Peyer's patch (tissue), 4 donors: ENCODE measurements at regions not wholly inside any gene's neighbourhood (a gene's known extent, or its start where the extent isn't known, plus 50 kb on each side); places are given as distances from the start of the nearest gene placed in this dataset.
A peak's percentile ranks its signal among the peaks of the same experiment; 100 is the strongest.
"Not testable (repeated sequence)": the region's sequence is repeated elsewhere in the genome, so short reads cannot be mapped to it uniquely, and the experiment has no call there.

Experiments used
- DNase-seq, 3 donors: peaks; one replicate each; pipeline ENCODE4 v3.0.0-alpha.2; 2017 to 2019
- H3K27ac ChIP-seq, 4 donors: fragments of 200-600 bp; sonication (generic); one replicate each; pipeline ENCODE4 v1.5.1; 2016 to 2019
- H3K27me3 ChIP-seq, 2 donors: fragments of 200-600 bp; sonication (generic); one replicate each; pipeline ENCODE4 v1.5.1; 2019
- H3K36me3 ChIP-seq, 3 donors: fragments of 200-600 bp; sonication (generic); one replicate each; pipeline ENCODE4 v1.5.1; 2016 to 2019
- H3K4me1 ChIP-seq, 4 donors: fragments of 200-600 bp; sonication (generic); one replicate each; pipeline ENCODE4 v1.5.1; 2016 to 2019
- H3K4me3 ChIP-seq, 4 donors: fragments of 200-600 bp; sonication (generic); 1 replicate in 3 of 4; 2 replicates in 1 of 4; pipeline ENCODE4 v1.5.1; 2016 to 2019; ENCODE audit warnings: mild to moderate bottlenecking in 1 of 4
- H3K9me3 ChIP-seq, 4 donors: fragments of 200-600 bp; sonication (generic); one replicate each; pipeline ENCODE4 v1.5.1; 2016 to 2019; ENCODE audit warnings: mild to moderate bottlenecking in 1 of 4
- POLR2A ChIP-seq, 2 donors: fragments of 450-650 bp; IDR thresholded peaks; one replicate each; pipeline ENCODE4 v1.5.1; 2017; ENCODE audit warnings: antibody characterized with exemption in 2 of 2, mild to moderate bottlenecking in 2 of 2, moderate library complexity in 2 of 2
- TF ChIP-seq, protein P1 (sequence below), 6 experiments: fragments of 450-650 bp in 4 of 6; fragments of 200-600 bp in 2 of 6; sonication (generic) in 1 of 6; IDR thresholded peaks; one replicate each; pipeline ENCODE4 v1.5.1; 2017 to 2019; ENCODE audit warnings: antibody characterized with exemption in 6 of 6, mild to moderate bottlenecking in 3 of 6, moderate library complexity in 1 of 6

DNA sequence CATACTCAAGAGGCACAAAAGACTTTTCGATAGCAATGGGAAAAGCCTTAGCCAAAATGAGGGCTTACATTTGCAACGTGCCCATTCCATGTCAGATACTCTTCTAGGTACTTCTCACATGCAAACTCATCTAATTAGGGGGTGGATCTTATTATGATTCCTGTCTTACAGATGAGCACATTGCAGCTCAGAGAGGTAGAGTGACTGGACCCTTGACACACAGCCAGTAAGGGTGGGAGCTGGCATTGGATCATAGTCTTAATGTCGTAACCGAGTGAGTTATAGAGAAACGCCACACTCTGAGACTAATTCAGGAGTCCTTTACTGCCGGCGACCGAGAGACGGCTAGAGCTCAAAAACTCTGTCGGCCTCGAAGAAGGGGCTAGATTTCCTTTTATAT, 78.8 kb upstream of the GRIN2A start:
- H3K27ac ChIP-seq, result no peak overlapping the region
- no peaks in the 10 kb centered on the region for H3K9me3 ChIP-seq
- H3K36me3 ChIP-seq, result no peaks in the 10 kb centered on the region
- no peaks in the 10 kb centered on the region for H3K27me3 ChIP-seq
- no peak overlapping the region for H3K4me3 ChIP-seq
- no peak for TF ChIP-seq POLR2A (IDR thresholded peaks at IDR 0.05)
- TF ChIP-seq, protein P1, sequence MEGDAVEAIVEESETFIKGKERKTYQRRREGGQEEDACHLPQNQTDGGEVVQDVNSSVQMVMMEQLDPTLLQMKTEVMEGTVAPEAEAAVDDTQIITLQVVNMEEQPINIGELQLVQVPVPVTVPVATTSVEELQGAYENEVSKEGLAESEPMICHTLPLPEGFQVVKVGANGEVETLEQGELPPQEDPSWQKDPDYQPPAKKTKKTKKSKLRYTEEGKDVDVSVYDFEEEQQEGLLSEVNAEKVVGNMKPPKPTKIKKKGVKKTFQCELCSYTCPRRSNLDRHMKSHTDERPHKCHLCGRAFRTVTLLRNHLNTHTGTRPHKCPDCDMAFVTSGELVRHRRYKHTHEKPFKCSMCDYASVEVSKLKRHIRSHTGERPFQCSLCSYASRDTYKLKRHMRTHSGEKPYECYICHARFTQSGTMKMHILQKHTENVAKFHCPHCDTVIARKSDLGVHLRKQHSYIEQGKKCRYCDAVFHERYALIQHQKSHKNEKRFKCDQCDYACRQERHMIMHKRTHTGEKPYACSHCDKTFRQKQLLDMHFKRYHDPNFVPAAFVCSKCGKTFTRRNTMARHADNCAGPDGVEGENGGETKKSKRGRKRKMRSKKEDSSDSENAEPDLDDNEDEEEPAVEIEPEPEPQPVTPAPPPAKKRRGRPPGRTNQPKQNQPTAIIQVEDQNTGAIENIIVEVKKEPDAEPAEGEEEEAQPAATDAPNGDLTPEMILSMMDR (IDR thresholded peaks at IDR 0.05), result no peak
- no peaks in the 10 kb centered on the region for H3K4me1 ChIP-seq
- no peak for DNase-seq

DNA sequence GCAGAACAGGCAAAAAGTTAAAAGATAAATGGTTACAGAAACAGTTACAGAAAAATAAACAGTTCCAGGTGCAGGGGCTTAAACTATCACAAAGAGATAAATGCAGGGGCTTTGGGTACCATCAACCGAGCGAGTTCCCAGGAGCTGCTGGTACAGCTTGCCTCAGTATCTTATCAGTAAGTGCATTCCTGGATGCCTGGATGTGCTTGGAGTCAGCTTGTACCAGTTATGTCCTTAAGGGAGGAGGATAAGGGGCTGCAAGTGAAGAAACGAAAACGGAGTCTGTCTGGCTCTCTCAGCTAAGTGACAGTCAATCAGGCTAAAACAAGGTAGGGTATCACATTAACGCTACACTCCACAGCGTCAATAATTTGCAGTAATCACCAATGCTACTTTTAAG, 79.3 kb upstream of the GRIN2A start:
- not testable (repeated sequence) for H3K27ac ChIP-seq, DNase-seq, H3K9me3 ChIP-seq, H3K36me3 ChIP-seq, H3K4me3 ChIP-seq, H3K4me1 ChIP-seq, H3K27me3 ChIP-seq

DNA sequence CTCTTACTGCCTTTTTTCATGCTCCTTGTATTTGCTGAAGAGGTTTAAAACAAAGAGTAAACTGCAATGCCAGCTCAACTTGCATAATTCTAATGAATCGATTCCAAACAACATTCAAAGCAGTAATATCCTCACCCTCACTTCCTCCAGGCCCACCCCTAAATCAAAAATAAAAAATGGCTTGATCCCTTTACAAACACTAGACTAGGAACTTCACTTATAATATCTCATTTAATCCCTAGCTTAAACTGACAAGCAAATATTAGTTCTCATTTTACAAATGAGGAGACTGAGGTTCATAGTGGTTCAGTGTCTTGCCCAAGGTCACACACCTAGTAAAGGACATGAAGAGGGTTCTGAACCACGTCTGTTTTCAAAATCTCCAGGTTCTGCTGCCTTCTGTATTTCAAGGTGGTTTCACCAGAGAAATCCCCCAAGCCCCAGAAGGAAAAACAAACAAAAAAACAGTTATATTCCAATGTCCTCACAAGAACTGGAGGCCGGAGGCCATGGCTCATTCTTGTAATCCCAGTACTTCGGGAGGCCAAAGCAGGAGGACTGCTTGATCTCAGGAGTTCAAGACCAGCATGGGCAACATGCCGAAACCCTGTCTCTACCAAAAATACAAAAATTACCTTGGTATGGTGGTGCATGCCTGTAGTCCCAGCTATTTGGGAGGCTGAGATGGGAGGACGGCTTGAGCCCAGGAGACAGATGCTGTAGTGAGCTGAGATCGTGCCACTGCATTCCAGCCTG, 80.3 kb upstream of the GRIN2A start:
- Histone ChIP-seq H3K36me3 (no peaks in the 10 kb centered on the region), H3K4me1 (no peaks in the 10 kb centered on the region), H3K27me3 (no peaks in the 10 kb centered on the region), H3K27ac (no peak overlapping the region), H3K9me3 (no peaks in the 10 kb centered on the region), H3K4me3 (no peak overlapping the region)
- TF ChIP-seq, protein P1 (IDR thresholded peaks at IDR 0.05), result no peak
- TF ChIP-seq POLR2A (IDR thresholded peaks at IDR 0.05), result no peak
- DNase-seq, result no peak

DNA sequence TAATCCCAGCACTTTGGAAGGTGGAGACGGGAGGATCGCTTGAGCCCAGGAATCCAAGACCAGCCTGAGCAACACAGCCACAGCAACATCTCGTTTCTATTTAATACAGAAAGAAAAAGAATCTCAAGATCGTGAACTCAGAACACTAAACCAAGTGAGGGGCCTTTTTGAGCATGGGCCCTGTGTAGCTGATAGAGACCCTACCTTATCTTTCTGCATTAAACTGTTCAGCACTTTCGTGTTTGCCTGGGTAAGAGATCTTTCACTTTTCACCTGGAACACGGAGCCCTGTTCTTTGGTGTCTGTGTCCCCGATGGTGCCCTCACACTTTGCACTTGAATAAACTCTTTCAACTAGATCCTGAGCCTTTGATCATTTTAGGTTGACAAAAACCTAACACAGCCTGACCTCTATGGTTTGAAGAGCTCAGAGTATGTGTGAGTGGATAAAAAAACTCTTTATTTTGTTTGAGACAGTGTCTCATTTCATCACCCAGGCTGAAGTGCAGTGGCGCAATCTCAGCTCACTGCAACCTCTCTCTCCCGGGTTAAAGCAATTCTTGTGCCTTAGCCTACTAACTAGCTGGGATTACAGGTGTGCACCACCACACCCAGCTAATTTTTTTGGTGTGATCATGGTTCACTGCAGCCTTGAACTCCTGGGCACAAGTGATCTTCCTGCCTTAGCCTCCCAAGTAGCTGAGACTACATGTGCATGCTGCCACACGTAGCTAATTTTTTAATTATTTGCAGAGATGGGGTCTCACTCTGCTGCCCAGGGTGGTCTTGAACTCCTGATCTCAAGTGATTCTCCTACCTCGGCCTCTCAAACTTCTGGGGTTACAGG, 83.8 kb upstream of the GRIN2A start:
- no peaks in the 10 kb centered on the region for H3K36me3 ChIP-seq
- H3K4me1 ChIP-seq, result no peaks in the 10 kb centered on the region
- TF ChIP-seq, protein P1 (IDR thresholded peaks at IDR 0.05), result no peak
- TF ChIP-seq POLR2A (IDR thresholded peaks at IDR 0.05), result no peak
- no peaks in the 10 kb centered on the region for H3K9me3 ChIP-seq
- no peak overlapping the region for H3K4me3 ChIP-seq
- no peaks in the 10 kb centered on the region for H3K27me3 ChIP-seq
- no peak for DNase-seq
- no peak overlapping the region for H3K27ac ChIP-seq

DNA sequence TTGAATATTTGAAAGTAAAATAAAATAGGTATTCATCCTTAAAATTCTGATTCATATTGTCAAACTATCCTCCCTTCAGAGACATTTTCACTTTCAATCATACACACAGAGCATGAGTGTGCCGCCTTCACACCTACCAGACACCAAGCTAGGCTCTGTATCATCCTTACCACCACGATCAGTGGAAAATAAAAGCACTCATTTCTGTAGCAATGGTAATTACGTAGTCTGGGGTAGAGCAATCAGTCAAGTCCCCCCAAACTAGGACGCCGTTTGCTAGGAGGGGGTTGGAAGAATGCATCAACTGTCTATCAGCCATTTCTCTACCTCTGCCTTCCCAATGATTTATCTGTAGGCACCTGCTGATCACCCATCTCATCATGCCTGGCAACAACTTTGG, 84.6 kb upstream of the GRIN2A start:
- DNase-seq, result no peak
- Histone ChIP-seq H3K36me3 (no peaks in the 10 kb centered on the region), H3K27me3 (no peaks in the 10 kb centered on the region), H3K27ac (no peak overlapping the region), H3K4me3 (no peak overlapping the region), H3K9me3 (no peaks in the 10 kb centered on the region), H3K4me1 (no peaks in the 10 kb centered on the region)
- TF ChIP-seq, protein P1 (IDR thresholded peaks at IDR 0.05), result no peak

DNA sequence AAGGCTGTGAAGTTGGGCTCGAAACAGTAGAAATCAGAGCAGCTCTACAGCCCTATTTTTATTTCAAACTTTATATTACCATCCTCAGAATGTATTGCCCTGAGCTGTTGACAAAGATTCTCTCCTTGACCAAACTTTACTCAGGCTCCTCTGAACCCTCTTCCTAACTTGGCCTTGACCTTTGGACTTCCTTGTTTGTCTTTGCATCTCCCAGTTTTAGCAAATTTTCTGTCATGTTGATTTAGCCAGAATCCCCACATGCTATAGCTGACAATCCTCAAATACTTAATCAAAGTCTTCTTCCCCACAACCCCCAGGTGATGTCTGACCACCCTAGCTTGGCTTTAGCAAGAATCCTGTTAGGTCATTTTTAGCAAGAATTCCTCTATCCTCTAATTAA, 87.4 kb upstream of the GRIN2A start:
- no peak overlapping the region for H3K27ac ChIP-seq

DNA sequence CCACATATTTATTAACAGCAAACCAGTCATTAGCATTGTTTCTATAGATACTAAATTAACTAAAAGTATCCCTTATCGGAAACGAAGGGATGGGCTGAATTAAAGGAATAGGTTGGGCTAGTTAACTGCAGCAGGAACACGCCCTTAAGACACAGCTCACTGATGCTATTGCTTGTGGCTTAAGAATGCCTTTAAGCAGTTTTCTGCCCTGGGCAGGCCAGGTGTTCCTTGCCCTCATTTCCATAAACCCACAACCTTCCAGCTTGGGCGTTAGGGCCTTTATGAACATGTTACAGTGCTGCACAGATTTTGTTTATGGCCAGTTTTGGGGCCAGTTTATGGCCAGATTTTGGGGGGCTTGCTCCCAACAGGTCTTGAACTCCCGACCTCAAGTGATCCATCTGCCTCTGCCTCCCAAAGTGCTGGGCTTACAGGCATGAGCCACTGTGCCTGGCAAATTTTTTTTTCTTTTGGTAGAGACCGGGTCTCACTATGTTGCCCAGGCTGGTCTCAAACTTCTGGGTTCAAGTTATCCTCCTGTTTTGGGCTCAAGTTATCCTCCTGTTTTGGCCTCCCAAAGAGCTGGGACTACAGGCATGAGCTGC, 90.1 kb upstream of the GRIN2A start:
- not testable (repeated sequence) for DNase-seq, H3K36me3 ChIP-seq, H3K4me3 ChIP-seq, H3K27me3 ChIP-seq, H3K27ac ChIP-seq, H3K4me1 ChIP-seq, H3K9me3 ChIP-seq

More for the DNA sequence above, 87.4 kb upstream of the GRIN2A start:
- H3K27me3 ChIP-seq, result no peaks in the 10 kb centered on the region
- H3K4me1 ChIP-seq, result no peaks in the 10 kb centered on the region
- TF ChIP-seq, protein P1 (IDR thresholded peaks at IDR 0.05), result no peak
- TF ChIP-seq POLR2A (IDR thresholded peaks at IDR 0.05), result no peak
- no peak overlapping the region for H3K4me3 ChIP-seq
- no peaks in the 10 kb centered on the region for H3K36me3 ChIP-seq
- no peaks in the 10 kb centered on the region for H3K9me3 ChIP-seq
- no peak for DNase-seq

DNA sequence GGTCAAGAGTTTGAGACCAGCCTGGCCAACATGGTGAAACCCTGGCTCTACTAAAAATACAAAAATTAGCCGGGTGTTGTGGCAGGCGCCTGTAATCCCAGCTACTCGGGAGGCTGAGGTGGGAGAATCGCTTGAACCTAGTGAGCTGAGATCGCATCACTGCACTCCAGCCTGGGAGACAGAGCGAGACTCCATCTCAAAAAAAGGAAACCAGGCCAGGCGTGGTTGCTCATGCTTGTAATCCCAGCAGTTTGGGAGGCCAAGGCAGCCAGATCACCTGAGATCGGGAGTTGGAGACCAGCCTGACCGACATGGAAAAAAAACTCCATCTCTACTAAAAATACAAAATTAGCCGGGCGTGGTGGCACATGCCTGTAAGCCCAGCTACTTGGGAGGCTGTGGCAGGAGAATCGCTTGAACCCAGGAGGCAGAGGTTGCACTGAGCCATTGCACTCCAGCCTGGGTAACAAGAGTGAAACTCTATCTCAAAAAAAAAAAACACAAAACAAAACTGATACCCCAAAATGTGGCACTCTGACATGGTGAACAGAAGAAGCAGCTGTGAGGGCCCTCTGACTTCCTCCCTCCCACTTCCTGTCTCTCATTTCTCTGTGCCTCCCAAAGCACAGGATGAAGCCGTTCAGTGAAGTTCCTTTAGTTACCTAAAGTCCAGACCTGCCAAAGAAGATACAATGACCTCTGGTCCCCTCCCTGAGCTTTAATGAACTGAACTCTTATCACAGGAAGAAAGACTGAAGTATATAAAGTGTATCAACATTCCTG, 93.2 kb upstream of the GRIN2A start:
- not testable (repeated sequence) for H3K9me3 ChIP-seq, H3K4me3 ChIP-seq, H3K27me3 ChIP-seq, H3K4me1 ChIP-seq, H3K36me3 ChIP-seq
- peak overlapping the region in 1 of 4 donors; percentile 47 for H3K27ac ChIP-seq
- DNase-seq, result peak in 2 of 3 donors; percentile 33 to 52
